ENCODE measurements at regions not wholly inside any gene's neighbourhood (a gene's known extent, or its start where the extent isn't known, plus 50 kb on each side); places are given as distances from the start of the nearest gene placed in this dataset.
"Not testable (repeated sequence)": the region's sequence is repeated elsewhere in the genome, so short reads cannot be mapped to it uniquely, and the experiment has no call there.

DNA sequence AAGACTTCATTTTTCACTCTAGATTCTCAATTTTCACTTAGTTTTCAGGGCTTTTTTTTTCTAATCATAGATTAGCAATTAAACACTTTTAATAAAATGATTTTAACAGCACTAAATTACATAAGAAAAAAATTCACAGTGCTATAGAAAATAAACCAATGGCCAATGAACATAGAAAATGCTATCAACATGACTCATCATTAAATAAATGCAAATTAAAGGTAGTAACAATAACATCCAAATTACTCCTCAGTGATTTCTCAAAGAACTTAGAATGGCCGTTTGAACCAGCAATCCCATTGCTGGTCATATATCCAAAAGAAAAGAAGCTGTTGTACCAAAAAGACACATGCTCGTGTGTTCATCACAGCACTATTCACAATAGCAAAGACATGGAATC, 1058.9 kb downstream of the UQCRFS1 start:
- Mint-ChIP-seq H3K36me3 (no peaks in the 10 kb centered on the region), H3K4me1 (no peaks in the 10 kb centered on the region)

DNA sequence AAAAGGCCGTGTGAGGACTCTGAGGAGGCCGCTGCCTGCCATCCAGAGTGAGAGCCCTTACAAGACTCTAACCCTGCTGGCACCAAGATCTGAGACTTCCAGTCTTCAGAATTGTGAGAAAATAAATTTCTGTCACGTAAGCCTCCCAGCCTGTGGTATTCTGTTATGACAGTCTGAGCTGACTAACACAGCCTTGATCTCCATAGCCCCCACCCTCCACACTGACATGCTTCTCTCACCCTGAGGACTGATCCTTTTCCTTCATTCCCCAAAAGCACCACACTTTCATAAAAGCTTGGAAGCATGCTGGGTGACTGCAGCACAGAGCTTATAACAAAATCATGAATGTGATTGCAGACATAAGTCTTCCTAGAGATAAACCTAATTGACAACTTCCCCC, 1059.8 kb downstream of the UQCRFS1 start:
- Mint-ChIP-seq H3K4me1 (no peaks in the 10 kb centered on the region), H3K36me3 (no peaks in the 10 kb centered on the region), H3K27ac (no peak overlapping the region)

More for the DNA sequence above, 1058.9 kb downstream of the UQCRFS1 start:
- Mint-ChIP-seq H3K27ac (no peak overlapping the region), H3K9me3 (peaks cover 11% of the 10 kb centered on the region), H3K4me3 (no peak overlapping the region)
- DNase-seq (ENCODE audit: low spot score in 2 of 2) (no peak), ATAC-seq (no peak)

DNA sequence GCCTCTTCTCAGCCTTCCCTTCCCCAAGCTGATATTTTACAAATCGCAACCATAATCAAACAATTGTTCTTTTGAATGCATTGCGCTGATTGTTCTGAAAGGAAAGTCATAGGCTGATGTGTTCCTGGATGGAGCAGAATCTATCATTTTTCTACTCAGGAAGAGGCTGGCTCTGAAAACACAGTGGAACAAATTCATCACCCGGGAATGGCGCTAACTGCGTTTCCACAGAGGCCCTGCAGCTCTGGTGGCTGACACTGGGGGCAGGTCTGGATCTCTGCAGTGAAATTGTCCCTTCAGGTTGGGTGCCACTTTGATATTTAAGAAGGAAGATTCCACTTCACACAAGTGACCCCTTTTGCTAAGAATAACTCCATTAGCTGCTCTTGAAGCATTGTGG, 1060.8 kb downstream of the UQCRFS1 start:
- H3K27ac Mint-ChIP-seq: no peak overlapping the region
- no peak for DNase-seq (ENCODE audit: low spot score in 2 of 2)
- H3K4me1 Mint-ChIP-seq: no peaks in the 10 kb centered on the region

More for the DNA sequence above, 1059.8 kb downstream of the UQCRFS1 start:
- Mint-ChIP-seq H3K4me3 (no peak overlapping the region), H3K9me3 (peaks cover 6% of the 10 kb centered on the region)
- ATAC-seq (no peak), DNase-seq (ENCODE audit: low spot score in 2 of 2) (no peak)

DNA sequence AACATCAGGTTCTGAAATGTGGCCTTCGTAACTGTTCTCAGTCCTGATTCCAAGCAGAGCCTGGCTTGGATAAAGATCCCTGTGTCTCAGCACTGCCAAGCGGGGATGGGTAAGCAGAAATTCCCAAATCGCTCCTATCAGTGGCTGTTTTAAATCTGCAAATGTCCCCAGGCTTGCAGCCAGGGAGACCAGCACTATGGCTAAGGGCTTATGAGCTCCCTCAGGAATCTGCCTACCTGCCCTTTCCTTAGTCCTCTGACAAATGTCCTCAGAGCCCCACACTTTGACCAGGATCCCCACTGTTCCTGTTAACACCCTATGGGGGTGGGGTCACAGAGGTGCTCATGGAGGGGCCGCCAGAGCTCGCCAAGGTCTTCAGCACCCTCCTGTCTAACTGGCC, 1062.8 kb downstream of the UQCRFS1 start:
- Mint-ChIP-seq H3K36me3 (no peaks in the 10 kb centered on the region), H3K4me3 (no peak overlapping the region), H3K4me1 (no peaks in the 10 kb centered on the region), H3K27ac (no peak overlapping the region), H3K9me3 (peaks cover 10% of the 10 kb centered on the region)
- ATAC-seq: no peak
- no peak for DNase-seq (ENCODE audit: low spot score in 2 of 2)

More for the DNA sequence above, 1060.8 kb downstream of the UQCRFS1 start:
- ATAC-seq: no peak
- peaks cover 7% of the 10 kb centered on the region for H3K9me3 Mint-ChIP-seq
- no peak overlapping the region for H3K4me3 Mint-ChIP-seq
- no peaks in the 10 kb centered on the region for H3K36me3 Mint-ChIP-seq

DNA sequence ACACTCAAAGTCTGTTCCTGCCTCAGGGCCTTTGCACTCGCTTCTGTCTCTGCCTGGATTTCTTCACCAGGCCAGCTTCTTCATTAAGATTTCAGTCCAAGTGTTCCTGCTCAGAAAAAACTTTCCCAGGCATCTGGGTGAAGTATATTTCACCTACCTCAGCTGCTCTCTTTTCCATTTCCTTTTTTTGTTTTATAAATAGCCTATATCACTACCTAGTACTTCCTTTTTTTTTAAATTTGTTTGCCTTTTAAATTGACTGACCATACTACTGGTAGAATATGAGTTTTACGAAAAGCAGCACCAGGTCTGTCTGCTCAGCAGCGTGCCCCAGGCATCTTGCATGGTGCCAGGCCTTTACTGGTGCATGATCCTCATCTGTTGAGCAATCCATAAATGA, 1064.4 kb downstream of the UQCRFS1 start:
- DNase-seq (ENCODE audit: low spot score in 2 of 2) (no peak), ATAC-seq (no peak)
- no peaks in the 10 kb centered on the region for H3K36me3 Mint-ChIP-seq
- no peak overlapping the region for H3K4me3 Mint-ChIP-seq
- H3K4me1 Mint-ChIP-seq: no peaks in the 10 kb centered on the region
- H3K9me3 Mint-ChIP-seq: peaks cover 13% of the 10 kb centered on the region
- no peak overlapping the region for H3K27ac Mint-ChIP-seq

DNA sequence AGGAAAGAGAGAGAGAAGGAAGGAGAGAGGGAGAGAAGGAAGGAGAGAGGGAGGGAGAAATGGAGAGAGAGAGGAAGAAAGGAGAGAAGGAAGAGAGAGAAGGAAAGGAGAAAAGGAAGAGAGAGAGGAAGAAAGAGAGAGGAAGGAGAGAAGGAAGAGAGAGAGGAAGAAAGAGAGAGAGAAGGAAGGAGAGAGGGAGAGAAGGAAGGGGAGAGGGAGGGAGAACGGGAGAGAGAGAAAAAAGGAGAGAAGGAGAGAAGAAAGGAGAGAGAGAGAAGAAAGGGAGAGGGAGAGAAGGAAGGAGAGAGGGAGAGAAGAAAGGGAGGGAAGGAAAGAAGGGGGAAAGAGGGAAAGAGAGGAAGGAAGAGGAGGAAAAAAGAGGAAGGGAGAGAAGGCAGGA, 1070.7 kb downstream of the UQCRFS1 start:
- DNase-seq (ENCODE audit: low spot score in 2 of 2): no peak
- no peaks in the 10 kb centered on the region for H3K36me3 Mint-ChIP-seq
- peaks cover 19% of the 10 kb centered on the region for H3K9me3 Mint-ChIP-seq
- no peak overlapping the region for H3K4me3 Mint-ChIP-seq
- H3K4me1 Mint-ChIP-seq: no peaks in the 10 kb centered on the region
- H3K27ac Mint-ChIP-seq: no peak overlapping the region
- ATAC-seq: no peak

DNA sequence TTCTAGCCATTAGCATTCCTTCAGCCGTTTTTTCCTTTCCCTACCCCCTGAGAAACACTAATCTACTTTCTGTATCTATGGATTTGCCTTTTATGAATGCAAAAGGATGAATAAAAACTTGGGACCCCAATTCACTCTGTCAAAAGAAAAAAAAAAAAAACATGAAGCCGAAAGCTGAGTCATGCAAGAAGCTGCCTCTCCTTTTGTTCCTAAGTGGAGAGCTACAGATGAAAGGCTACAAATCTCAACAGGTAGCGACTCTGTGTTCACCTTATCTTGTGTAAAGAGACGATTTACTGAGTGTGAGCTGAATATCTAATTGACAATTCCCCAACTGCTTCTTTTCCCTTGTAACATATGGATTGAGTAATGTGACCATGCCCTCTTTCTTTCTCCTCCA, 1072.8 kb downstream of the UQCRFS1 start:
- Mint-ChIP-seq H3K4me3 (no peak overlapping the region), H3K9me3 (peaks cover 14% of the 10 kb centered on the region), H3K36me3 (no peaks in the 10 kb centered on the region), H3K4me1 (no peaks in the 10 kb centered on the region), H3K27ac (no peak overlapping the region)
- DNase-seq (ENCODE audit: low spot score in 2 of 2) (no peak), ATAC-seq (no peak)

DNA sequence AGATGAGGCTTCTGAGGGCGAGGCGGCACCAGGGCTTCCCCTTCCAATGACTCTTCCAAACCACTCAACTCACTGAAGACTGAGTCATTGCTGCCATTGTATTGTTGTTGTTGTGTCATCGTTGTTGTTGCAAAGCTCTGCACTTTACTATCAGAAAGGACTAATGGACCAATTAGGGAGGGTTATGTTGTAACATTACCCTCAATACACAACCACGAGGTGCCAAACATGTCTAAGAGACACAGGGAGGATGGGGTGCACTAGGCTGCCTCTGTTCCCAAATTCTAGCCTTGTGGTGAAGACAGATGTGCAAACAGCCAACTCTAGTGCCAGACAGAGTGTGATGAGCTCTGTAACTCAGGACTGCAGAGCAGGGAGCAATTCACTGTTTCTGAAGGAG, 1075.2 kb downstream of the UQCRFS1 start:
- H3K9me3 Mint-ChIP-seq: peaks cover 15% of the 10 kb centered on the region
- ATAC-seq: no peak
- no peak for DNase-seq (ENCODE audit: low spot score in 2 of 2)
- H3K4me1 Mint-ChIP-seq: no peaks in the 10 kb centered on the region
- H3K27ac Mint-ChIP-seq: no peak overlapping the region
- no peak overlapping the region for H3K4me3 Mint-ChIP-seq
- H3K36me3 Mint-ChIP-seq: no peaks in the 10 kb centered on the region

DNA sequence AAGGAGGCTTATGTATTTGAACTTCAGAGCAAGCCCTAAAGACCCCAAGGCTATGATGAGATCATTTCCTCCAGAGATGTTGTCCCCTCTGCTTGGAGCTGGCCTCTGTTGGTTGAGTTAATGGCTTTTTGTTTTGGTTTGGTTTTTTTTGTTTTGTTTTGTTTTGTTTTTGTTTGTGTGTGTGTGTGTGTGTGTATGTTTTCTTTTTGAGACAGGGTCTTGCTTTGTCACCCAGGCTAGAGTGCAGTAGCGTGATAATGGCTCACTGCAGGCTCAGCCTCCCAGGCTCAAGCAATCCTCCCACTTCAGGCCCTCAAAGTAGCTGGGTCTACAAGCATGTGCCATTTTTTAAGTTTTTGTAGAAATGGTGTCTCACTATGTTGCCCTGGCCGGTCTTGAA, 1076.2 kb downstream of the UQCRFS1 start:
- Mint-ChIP-seq H3K27ac (no peak overlapping the region), H3K36me3 (no peaks in the 10 kb centered on the region), H3K4me1 (no peaks in the 10 kb centered on the region), H3K9me3 (peaks cover 12% of the 10 kb centered on the region), H3K4me3 (no peak overlapping the region)
- no peak for ATAC-seq
- DNase-seq (ENCODE audit: low spot score in 2 of 2): no peak

DNA sequence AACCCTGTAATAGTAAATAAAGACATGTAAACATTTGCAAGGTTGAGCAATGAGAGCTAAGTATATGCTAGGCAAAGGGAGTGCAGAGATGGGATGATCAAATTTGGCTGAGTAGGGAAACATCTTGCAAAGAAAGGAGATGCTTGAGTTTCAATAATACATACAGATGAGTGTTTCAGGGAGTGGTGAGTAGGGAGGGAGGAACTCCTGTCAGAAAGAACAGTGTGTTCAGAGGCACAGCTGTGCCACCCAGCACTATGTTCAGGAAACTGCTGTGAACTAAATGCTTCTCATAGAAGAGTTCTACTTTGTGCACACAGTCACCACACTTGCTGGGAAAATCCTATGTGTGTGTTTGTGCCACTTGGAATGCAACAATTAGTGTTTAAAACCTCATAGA, 1077.1 kb downstream of the UQCRFS1 start:
- H3K4me1 Mint-ChIP-seq: no peaks in the 10 kb centered on the region
- ATAC-seq (no peak), DNase-seq (ENCODE audit: low spot score in 2 of 2) (no peak)
- no peak overlapping the region for H3K27ac Mint-ChIP-seq
- peaks cover 10% of the 10 kb centered on the region for H3K9me3 Mint-ChIP-seq
- no peaks in the 10 kb centered on the region for H3K36me3 Mint-ChIP-seq
- H3K4me3 Mint-ChIP-seq: no peak overlapping the region

DNA sequence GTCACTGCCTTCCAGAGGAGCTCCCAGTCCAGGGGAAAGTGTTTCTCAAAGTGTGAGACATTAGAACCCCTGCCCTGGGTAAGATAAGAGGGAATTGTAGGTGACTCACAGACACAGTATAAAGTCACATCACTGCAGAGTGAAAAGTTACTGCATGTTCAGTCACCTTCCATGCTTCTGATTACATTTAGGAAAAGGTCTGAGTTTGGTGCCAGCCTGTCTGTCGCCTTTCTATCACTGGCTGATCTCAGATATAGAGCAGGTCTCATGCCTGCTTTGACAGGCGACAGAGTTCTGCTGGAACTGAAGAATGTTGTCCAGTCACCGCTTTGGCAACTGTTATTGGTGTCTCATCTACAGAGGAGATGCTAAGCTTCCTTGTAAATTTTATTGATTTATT, 1078.6 kb downstream of the UQCRFS1 start:
- Mint-ChIP-seq H3K4me1 (no peaks in the 10 kb centered on the region), H3K27ac (no peak overlapping the region), H3K9me3 (peaks cover 9% of the 10 kb centered on the region), H3K4me3 (no peak overlapping the region), H3K36me3 (no peaks in the 10 kb centered on the region)
- ATAC-seq (no peak), DNase-seq (ENCODE audit: low spot score in 2 of 2) (no peak)

DNA sequence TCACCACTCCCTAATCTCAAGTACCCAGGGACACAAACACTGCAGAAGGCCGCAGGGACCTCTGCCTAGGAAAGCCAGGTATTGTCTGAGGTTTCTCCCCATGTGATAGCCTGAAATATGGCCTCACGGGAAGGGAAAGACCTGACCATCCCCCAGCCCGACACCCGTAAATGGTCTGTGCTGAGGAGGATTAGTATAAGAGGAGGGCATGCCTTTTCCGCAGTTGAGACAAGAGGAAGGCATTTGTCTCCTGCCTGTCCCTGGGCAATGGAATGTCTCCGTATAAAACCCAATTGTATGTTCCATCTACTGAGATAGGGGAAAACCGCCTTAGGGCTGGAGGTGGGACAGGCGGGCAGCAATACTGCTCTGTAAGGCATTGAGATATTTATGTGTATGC, 1082.1 kb downstream of the UQCRFS1 start:
- not testable (repeated sequence) for H3K4me1 Mint-ChIP-seq; ATAC-seq; H3K4me3 Mint-ChIP-seq; H3K27ac Mint-ChIP-seq; H3K36me3 Mint-ChIP-seq; DNase-seq (ENCODE audit: low spot score in 2 of 2)
- H3K9me3 Mint-ChIP-seq: peaks cover 14% of the 10 kb centered on the region

DNA sequence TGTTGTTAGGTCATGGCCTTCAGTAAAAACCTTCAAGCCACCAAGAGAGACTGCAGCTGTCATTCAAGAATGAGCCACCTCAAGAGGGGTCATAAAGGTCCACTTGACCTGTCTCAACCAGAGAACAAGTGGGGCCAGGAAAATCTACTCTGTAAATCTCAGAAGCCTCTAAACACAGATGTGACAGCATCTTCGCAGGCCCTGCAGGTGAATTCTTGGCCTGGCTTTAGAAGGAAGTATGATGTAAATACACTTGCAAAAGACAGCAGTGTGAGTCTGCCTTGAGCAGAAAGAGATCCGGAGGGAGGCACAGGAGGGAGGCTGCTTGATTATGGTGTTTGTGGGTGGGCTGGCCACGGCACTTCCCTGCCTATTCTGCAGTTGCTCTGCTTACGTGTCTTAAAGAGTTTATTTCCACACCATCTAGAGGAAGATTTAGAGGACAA, 1082.9 kb downstream of the UQCRFS1 start:
- Mint-ChIP-seq H3K4me1 (no peaks in the 10 kb centered on the region), H3K9me3 (peaks cover 10% of the 10 kb centered on the region), H3K4me3 (no peak overlapping the region), H3K27ac (no peak overlapping the region), H3K36me3 (no peaks in the 10 kb centered on the region)
- DNase-seq (ENCODE audit: low spot score in 2 of 2): no peak
- ATAC-seq: no peak

DNA sequence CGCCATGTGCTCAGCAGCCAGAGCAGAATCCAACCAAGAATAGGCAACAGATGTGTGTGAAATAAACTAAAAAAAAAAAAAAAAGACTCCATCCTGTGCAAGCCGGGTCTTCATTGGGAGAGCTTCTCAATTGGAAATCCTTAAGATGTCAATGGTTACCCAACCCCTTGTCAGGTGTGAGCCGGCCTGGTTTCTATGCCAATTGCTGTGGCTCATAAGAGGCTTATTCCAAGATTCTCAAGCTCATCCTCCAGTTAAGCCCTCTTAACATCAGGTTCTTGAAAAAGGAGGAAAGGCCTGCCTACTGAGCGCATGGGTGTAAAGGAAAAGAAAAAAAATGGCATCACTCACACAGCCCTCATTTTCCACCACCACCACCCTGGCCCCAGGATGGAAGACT, 1084.6 kb downstream of the UQCRFS1 start:
- ATAC-seq: no peak
- no peaks in the 10 kb centered on the region for H3K36me3 Mint-ChIP-seq
- peaks cover 13% of the 10 kb centered on the region for H3K9me3 Mint-ChIP-seq
- no peak overlapping the region for H3K27ac Mint-ChIP-seq
- no peak overlapping the region for H3K4me3 Mint-ChIP-seq
- DNase-seq (ENCODE audit: low spot score in 2 of 2): no peak
- H3K4me1 Mint-ChIP-seq: no peaks in the 10 kb centered on the region

DNA sequence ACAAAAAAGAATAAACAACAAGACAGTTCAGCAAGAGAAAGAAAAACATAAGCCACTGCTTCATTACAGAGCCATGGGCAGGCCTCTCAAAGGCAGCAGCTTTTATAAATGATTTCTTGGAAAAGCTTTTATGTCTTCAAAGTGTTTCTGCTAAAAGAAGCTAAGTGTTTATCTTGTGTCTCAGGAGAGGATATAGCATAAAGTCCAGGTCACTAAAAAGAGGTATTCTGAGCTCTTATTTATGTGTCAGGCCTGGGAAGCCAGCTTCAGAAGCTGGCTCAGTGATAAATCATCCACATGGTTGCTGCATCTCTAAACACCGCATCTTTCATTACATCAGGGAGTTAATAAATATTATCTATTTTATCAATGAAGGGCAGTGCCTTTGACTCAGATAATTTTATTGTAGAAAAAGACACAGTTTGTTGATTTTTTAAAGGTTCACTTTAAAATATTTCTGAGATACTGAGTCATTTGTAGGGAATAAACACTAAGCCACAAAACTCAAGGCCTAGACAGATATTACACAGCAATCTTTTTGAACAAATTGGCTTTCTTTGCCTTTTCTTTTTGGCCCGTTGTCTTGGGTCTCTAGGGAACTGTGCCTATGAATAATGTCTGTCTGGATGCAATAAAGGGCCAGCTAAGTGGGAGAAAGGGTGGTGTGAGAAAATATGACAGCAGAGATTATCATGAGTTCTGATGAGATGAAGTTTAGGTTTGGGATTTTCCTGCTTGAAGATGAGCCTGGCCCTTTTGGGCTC, 1086.6 kb downstream of the UQCRFS1 start:
- DNase-seq (ENCODE audit: low spot score in 2 of 2) (no peak), ATAC-seq (no peak)
- no peaks in the 10 kb centered on the region for H3K36me3 Mint-ChIP-seq
- H3K27ac Mint-ChIP-seq: no peak overlapping the region
- peaks cover 8% of the 10 kb centered on the region for H3K9me3 Mint-ChIP-seq
- H3K4me3 Mint-ChIP-seq: no peak overlapping the region
- no peaks in the 10 kb centered on the region for H3K4me1 Mint-ChIP-seq

DNA sequence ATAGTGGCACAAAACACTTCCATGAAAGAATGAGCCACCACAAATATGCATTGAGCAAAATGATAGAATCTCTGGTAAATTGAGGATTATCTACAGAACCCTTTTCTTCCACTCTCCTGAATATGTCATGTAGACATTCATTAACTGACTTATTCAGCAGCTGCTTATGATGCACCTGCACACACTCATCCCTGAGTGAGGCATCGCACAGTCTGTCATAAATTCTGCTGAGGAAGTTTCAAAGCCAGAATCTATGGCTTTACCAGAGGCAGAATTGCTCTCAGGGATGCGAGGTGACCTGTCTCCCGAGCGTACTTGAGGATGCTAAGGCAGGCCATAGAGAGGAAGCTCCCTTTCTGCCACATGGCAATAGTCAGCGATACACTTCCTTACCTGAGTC, 1090.2 kb downstream of the UQCRFS1 start:
- Mint-ChIP-seq H3K4me1 (no peaks in the 10 kb centered on the region), H3K36me3 (no peaks in the 10 kb centered on the region), H3K27ac (no peak overlapping the region), H3K9me3 (peaks cover 3% of the 10 kb centered on the region), H3K4me3 (no peak overlapping the region)
- DNase-seq (ENCODE audit: low spot score in 2 of 2) (no peak), ATAC-seq (no peak)
